ENCODE measurements at regions not wholly inside any gene's neighbourhood (a gene's known extent, or its start where the extent isn't known, plus 50 kb on each side); places are given as distances from the start of the nearest gene placed in this dataset.

- TF ChIP-seq, protein P1, sequence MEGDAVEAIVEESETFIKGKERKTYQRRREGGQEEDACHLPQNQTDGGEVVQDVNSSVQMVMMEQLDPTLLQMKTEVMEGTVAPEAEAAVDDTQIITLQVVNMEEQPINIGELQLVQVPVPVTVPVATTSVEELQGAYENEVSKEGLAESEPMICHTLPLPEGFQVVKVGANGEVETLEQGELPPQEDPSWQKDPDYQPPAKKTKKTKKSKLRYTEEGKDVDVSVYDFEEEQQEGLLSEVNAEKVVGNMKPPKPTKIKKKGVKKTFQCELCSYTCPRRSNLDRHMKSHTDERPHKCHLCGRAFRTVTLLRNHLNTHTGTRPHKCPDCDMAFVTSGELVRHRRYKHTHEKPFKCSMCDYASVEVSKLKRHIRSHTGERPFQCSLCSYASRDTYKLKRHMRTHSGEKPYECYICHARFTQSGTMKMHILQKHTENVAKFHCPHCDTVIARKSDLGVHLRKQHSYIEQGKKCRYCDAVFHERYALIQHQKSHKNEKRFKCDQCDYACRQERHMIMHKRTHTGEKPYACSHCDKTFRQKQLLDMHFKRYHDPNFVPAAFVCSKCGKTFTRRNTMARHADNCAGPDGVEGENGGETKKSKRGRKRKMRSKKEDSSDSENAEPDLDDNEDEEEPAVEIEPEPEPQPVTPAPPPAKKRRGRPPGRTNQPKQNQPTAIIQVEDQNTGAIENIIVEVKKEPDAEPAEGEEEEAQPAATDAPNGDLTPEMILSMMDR (IDR thresholded peaks at IDR 0.05) = no peak
- TF ChIP-seq POLR2AphosphoS5 (IDR thresholded peaks at IDR 0.05; ENCODE audit: insufficient read depth in 1 of 2, low read depth in 1 of 2) (no peak), POLR2A (IDR thresholded peaks at IDR 0.05) (no peak)
Measured at GRCh38 chr3:18643281-18643680, 218.1 kb upstream of the SATB1 start.

Data from vagina (tissue), 2 donors.